OCI-M2 (cell line): ENCODE measurements at regions not wholly inside any gene's neighbourhood (a gene's known extent, or its start where the extent isn't known, plus 50 kb on each side); places are given as distances from the start of the nearest gene placed in this dataset.

ENCODE experiments used
- DNase-seq: peaks from one replicate; lab custom pipeline; 2025; ENCODE audit not compliant: unreplicated experiment; lab: John Stamatoyannopoulos, UW

GRCh38 chr2:16303761-16304160, 361.9 kb downstream of the CYRIA start:
- no peak for DNase-seq

- no peak for DNase-seq
Observed at GRCh38 chr2:16303273-16303577, 362.4 kb downstream of the CYRIA start.

- DNase-seq = no peak
Observed at GRCh38 chr2:16302431-16303272, 362.3 kb downstream of the MYCN start.

- no peak for DNase-seq
Observed at GRCh38 chr2:16301961-16302360, 361.6 kb downstream of the MYCN start.

GRCh38 chr2:16298866-16299265, 358.5 kb downstream of the MYCN start:
- DNase-seq = no peak

- DNase-seq = no peak
Observed at GRCh38 chr2:16296331-16297250, 356.2 kb downstream of the MYCN start.

- DNase-seq = no peak
Observed at GRCh38 chr2:16296038-16296290, 355.6 kb downstream of the MYCN start.

GRCh38 chr2:16294791-16295190, 354.4 kb downstream of the MYCN start:
- DNase-seq = no peak

- no peak for DNase-seq
Observed at GRCh38 chr2:16293871-16294270, 353.5 kb downstream of the MYCN start.

GRCh38 chr2:16293398-16293797, 353.0 kb downstream of the MYCN start:
- no peak for DNase-seq

GRCh38 chr2:16291731-16292550, 351.6 kb downstream of the MYCN start:
- no peak for DNase-seq

GRCh38 chr2:16291226-16291625, 350.9 kb downstream of the MYCN start:
- DNase-seq = no peak

GRCh38 chr2:16290311-16291020, 350.1 kb downstream of the MYCN start:
- DNase-seq = no peak

- no peak for DNase-seq
Observed at GRCh38 chr2:16288371-16289112, 348.2 kb downstream of the MYCN start.

GRCh38 chr2:16287831-16288230, 347.5 kb downstream of the MYCN start:
- DNase-seq = no peak

- DNase-seq = no peak
Observed at GRCh38 chr2:16287281-16287680, 346.9 kb downstream of the MYCN start.

- no peak for DNase-seq
Observed at GRCh38 chr2:16285813-16286510, 345.6 kb downstream of the MYCN start.

- DNase-seq = no peak
Observed at GRCh38 chr2:16284941-16285625, 344.7 kb downstream of the MYCN start.
